Osteocyte (in vitro differentiated cells): ENCODE measurements at regions not wholly inside any gene's neighbourhood (a gene's known extent, or its start where the extent isn't known, plus 50 kb on each side); places are given as distances from the start of the nearest gene placed in this dataset.
A peak's percentile ranks its signal among the peaks of the same experiment; 100 is the strongest.
"Not testable (repeated sequence)": the region's sequence is repeated elsewhere in the genome, so short reads cannot be mapped to it uniquely, and the experiment has no call there.

Experiments used
- DNase-seq: peaks from one replicate; pipeline ENCODE4 v3.0.0; 2021; ENCODE audit warnings: mixed read lengths; ENCODE audit not compliant: unreplicated experiment; ENCODE audit errors: extremely low spot score
- H3K27ac Mint-ChIP-seq: one replicate; pipeline ENCODE4 v1.8.0; 2021; ENCODE audit warnings: mild to moderate bottlenecking, mixed read lengths; ENCODE audit not compliant: unreplicated experiment
- H3K27me3 Mint-ChIP-seq: one replicate; pipeline ENCODE4 v1.8.0; 2021; ENCODE audit warnings: mixed read lengths; ENCODE audit not compliant: unreplicated experiment
- H3K36me3 Mint-ChIP-seq: one replicate; pipeline ENCODE4 v1.8.0; 2021; ENCODE audit warnings: mixed read lengths; ENCODE audit not compliant: unreplicated experiment
- H3K4me1 Mint-ChIP-seq: one replicate; pipeline ENCODE4 v1.8.0; 2021; ENCODE audit warnings: mixed read lengths; ENCODE audit not compliant: unreplicated experiment
- H3K4me3 Mint-ChIP-seq: one replicate; pipeline ENCODE4 v1.8.0; 2021; ENCODE audit warnings: mild to moderate bottlenecking, moderate library complexity, mixed read lengths; ENCODE audit not compliant: unreplicated experiment
- H3K9me3 Mint-ChIP-seq: one replicate; pipeline ENCODE4 v1.8.0; 2021; ENCODE audit warnings: mixed read lengths; ENCODE audit not compliant: unreplicated experiment
- TF ChIP-seq, protein P1 (sequence below): fragments of 200-600 bp; sonication (generic); IDR thresholded peaks from 2 replicates; pipeline ENCODE4 v1.5.0; 2021; ENCODE audit warnings: antibody characterized with exemption, mild to moderate bottlenecking, moderate library complexity

DNA sequence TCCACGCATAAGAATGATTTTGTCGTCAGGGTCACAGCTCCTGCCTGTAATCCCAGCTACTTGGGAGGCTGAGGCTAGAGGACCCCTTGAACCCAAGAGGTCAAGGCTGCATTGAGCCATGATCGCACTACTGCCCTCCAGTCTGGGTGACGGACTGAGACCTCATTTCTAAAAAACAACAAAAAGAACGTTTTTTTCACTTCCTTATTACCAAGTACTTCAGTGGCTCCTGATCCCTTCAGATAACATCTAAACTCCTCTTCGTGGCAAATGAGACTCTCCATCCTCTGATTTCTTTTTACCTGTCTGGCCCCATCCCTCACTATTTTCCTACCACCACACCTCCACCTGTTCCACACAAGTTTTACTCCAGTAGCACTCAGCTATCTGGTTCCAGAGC is 105.4 kb upstream of the TLK1 start:
- Mint-ChIP-seq H3K27me3 (no peaks in the 10 kb centered on the region), H3K27ac (no peak overlapping the region), H3K4me3 (no peak overlapping the region), H3K4me1 (peaks cover 3% of the 10 kb centered on the region), H3K36me3 (no peaks in the 10 kb centered on the region), H3K9me3 (no peaks in the 10 kb centered on the region)
- TF ChIP-seq, protein P1, sequence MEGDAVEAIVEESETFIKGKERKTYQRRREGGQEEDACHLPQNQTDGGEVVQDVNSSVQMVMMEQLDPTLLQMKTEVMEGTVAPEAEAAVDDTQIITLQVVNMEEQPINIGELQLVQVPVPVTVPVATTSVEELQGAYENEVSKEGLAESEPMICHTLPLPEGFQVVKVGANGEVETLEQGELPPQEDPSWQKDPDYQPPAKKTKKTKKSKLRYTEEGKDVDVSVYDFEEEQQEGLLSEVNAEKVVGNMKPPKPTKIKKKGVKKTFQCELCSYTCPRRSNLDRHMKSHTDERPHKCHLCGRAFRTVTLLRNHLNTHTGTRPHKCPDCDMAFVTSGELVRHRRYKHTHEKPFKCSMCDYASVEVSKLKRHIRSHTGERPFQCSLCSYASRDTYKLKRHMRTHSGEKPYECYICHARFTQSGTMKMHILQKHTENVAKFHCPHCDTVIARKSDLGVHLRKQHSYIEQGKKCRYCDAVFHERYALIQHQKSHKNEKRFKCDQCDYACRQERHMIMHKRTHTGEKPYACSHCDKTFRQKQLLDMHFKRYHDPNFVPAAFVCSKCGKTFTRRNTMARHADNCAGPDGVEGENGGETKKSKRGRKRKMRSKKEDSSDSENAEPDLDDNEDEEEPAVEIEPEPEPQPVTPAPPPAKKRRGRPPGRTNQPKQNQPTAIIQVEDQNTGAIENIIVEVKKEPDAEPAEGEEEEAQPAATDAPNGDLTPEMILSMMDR: no peak
- DNase-seq: no peak

DNA sequence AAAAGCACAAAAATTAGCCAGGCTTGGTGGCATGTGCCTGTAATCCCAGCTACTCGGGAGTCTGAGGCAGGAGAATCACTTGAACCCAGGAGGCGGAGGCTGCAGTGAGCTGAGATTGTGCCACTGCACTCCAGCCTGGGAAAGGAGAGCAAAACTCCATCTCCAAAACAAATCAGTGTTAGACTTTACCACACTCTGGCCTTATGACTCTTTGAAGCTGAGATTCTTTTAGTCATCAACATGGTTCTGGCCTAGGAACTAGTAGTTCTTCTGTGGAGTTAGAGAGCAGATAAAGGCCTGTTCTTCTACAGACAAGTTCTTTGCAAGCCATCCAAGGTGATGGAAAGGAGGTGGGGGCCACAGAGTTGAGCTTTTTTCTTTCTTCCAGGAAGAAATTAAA is 100.8 kb upstream of the TLK1 start:
- H3K27me3 Mint-ChIP-seq, DNase-seq, H3K4me1 Mint-ChIP-seq, H3K36me3 Mint-ChIP-seq, H3K27ac Mint-ChIP-seq, H3K9me3 Mint-ChIP-seq, H3K4me3 Mint-ChIP-seq: not testable (repeated sequence)

DNA sequence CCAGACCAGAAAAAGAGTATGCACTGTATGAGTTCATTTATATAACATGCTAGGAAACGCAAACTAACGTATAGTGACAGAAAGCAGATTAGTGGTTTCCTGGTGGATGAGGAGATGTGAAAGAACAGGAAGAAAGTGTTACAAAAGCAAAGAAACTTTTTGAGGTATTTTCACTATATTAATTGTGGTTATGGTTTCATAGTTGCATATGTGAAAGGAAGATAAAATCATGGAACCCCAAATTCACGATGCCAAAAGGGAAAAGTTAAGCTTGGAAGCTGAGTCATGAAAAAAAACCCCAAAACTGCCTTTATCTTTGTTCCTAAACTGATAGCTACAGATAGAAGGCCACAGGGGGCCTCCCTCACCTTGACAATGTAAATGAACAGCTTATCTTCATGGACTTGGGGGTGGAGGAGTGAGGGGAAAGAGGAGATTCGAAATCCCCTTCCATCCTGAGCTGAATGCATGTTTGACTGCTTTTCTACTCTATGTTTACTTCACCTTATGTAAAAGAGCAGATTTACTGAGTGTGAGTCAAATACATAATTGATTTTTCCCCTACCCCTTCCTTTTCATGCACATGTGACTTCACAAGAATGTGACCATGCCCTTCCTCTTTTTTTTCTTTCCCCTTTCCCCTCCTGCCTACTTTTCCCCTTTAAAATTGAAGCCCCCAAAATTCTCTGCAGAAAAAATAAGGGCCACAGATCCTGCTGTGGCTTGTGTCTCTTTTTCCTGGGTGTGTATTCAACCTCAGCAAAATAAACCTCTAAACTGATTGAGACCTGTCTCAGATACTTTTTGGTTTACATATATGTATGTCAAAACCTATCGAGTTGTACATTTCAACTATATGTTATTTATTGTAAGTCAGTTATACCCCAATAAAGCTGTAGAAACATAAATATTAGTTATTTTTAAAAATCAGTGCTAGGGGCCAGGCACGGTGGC is 100.1 kb upstream of the TLK1 start:
- Mint-ChIP-seq H3K4me3 (no peak overlapping the region), H3K36me3 (no peaks in the 10 kb centered on the region), H3K4me1 (peaks cover 2% of the 10 kb centered on the region), H3K27ac (no peak overlapping the region), H3K27me3 (no peaks in the 10 kb centered on the region), H3K9me3 (no peaks in the 10 kb centered on the region)
- TF ChIP-seq, protein P1: no peak
- DNase-seq: no peak

DNA sequence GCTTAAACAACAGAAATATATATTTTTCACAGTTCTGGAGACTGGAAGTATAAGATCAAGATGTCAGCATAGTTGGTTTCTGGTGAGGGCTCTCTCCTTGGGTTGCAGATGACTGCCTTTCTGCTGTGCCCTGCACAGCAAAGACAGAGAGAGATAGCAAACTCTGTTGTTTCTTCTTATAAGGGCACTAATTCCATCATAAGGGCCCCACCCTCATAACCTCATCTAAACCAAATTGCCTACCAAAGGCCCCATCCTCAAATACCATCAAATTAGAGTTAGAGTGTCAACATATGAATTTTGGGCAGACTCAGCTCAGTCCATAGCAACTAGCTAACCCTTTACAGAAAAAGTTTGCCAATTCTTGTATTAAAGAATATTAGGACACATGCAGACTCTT is 94.0 kb upstream of the TLK1 start:
- Mint-ChIP-seq H3K27me3 (no peaks in the 10 kb centered on the region), H3K36me3 (no peaks in the 10 kb centered on the region), H3K9me3 (no peaks in the 10 kb centered on the region), H3K27ac (no peak overlapping the region), H3K4me3 (no peak overlapping the region), H3K4me1 (peaks cover 2% of the 10 kb centered on the region)
- DNase-seq: no peak
- TF ChIP-seq, protein P1: no peak

DNA sequence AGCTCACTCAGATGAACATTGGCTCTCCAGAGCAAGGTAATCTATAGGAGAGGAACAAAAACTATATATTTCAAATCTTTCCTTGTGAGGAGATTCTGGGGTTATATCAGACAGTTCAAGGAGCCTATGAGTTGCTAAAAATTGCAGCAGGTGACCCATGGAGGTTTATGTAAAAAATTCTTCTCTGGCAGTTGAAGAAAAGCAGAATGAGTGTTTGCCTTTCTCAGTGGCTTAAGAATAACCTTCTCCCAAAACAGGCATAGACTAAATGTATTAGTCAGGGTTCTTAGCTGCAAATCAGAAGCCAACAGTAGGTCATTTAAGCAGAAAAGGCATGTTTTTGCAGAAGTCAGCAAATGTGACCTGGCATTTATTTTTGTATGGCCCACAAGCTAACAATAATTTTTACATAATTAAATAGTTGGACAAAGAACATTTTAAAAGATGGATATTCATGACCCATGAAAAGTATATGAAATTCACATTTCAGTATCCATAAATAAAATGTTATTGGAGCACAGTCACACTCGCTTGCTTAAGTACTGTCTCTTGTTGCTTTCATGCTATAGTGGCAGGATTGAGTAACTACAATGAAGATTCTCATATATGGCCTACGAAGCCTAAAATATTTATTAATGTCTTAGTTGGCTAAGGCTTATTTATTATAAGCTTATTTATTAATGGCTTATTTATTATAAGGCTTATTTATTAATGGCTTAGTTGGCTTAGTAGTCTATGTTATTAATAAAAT is 93.4 kb upstream of the TLK1 start:
- no peaks in the 10 kb centered on the region for H3K36me3 Mint-ChIP-seq
- H3K4me1 Mint-ChIP-seq: peaks cover 2% of the 10 kb centered on the region
- TF ChIP-seq, protein P1: peak; percentile 9
- no peaks in the 10 kb centered on the region for H3K27me3 Mint-ChIP-seq
- H3K4me3 Mint-ChIP-seq: no peak overlapping the region
- H3K27ac Mint-ChIP-seq: no peak overlapping the region
- H3K9me3 Mint-ChIP-seq: no peaks in the 10 kb centered on the region
- DNase-seq: no peak
